HG03097 (cell line): ENCODE measurements at regions not wholly inside any gene's neighbourhood (a gene's known extent, or its start where the extent isn't known, plus 50 kb on each side); places are given as distances from the start of the nearest gene placed in this dataset.

Experiments used
- ATAC-seq: cut with Tn5 transposase; IDR thresholded peaks from one replicate; pipeline ENCODE4 v1.9.1; 2021; ENCODE audit not compliant: unreplicated experiment, low FRiP score

GRCh38 chr4:189060104-189060503 lies 880.6 kb upstream of the FRG1 start:
- ATAC-seq: no peak

GRCh38 chr4:189062047-189062820 lies 878.4 kb upstream of the FRG1 start:
- ATAC-seq: no peak

- ATAC-seq: no peak
Measured at GRCh38 chr4:189069772-189070171, 870.9 kb upstream of the FRG1 start.

GRCh38 chr4:189071241-189071640 lies 869.4 kb upstream of the FRG1 start:
- no peak for ATAC-seq

- ATAC-seq: no peak
Measured at GRCh38 chr4:189073739-189074138, 866.9 kb upstream of the FRG1 start.

GRCh38 chr4:189081826-189082225 lies 858.8 kb upstream of the FRG1 start:
- no peak for ATAC-seq

GRCh38 chr4:189083769-189084168 lies 856.9 kb upstream of the FRG1 start:
- no peak for ATAC-seq

- no peak for ATAC-seq
Measured at GRCh38 chr4:189084671-189085070, 856.0 kb upstream of the FRG1 start.

- ATAC-seq: no peak
Measured at GRCh38 chr4:189087971-189088370, 852.7 kb upstream of the FRG1 start.

- no peak for ATAC-seq
Measured at GRCh38 chr4:189088780-189089179, 851.9 kb upstream of the FRG1 start.

- ATAC-seq: no peak
Measured at GRCh38 chr4:189090174-189090814, 850.4 kb upstream of the FRG1 start.

GRCh38 chr4:189092581-189092980 lies 848.1 kb upstream of the FRG1 start:
- ATAC-seq: no peak

- ATAC-seq: no peak
Measured at GRCh38 chr4:189096108-189096507, 844.6 kb upstream of the FRG1 start.

GRCh38 chr4:189096717-189097116 lies 844.0 kb upstream of the FRG1 start:
- no peak for ATAC-seq

- ATAC-seq: no peak
Measured at GRCh38 chr4:189098932-189099696, 841.6 kb upstream of the FRG1 start.

GRCh38 chr4:189113389-189113888 lies 827.2 kb upstream of the FRG1 start:
- ATAC-seq: no peak

- no peak for ATAC-seq
Measured at GRCh38 chr4:189117426-189117825, 823.2 kb upstream of the FRG1 start.

GRCh38 chr4:189121336-189121735 lies 819.3 kb upstream of the FRG1 start:
- no peak for ATAC-seq

GRCh38 chr4:189124149-189124758 lies 816.4 kb upstream of the FRG1 start:
- ATAC-seq: no peak

- ATAC-seq: no peak
Measured at GRCh38 chr4:189124791-189125190, 815.9 kb upstream of the FRG1 start.

GRCh38 chr4:189126040-189126439 lies 814.6 kb upstream of the FRG1 start:
- no peak for ATAC-seq
